ENCODE measurements at regions not wholly inside any gene's neighbourhood (a gene's known extent, or its start where the extent isn't known, plus 50 kb on each side); places are given as distances from the start of the nearest gene placed in this dataset.

DNA sequence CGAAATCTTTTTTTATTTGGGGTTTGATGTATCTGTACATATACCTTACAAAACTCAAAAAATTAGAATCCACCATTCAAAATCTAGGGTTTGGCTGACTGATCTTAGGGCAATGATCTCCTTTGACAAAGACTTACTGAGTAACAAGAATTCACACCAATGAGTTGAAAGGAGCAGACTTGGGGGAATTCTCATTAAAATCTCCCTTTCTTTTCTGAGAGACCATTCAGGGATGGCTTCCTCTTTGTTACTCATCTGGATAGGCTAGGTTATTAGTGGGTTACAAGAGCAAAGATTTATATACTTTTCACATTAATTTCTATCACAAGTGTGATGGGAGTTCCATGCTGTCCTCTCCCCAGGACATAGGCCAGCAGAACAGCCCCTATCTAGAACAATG is 661.0 kb downstream of the KCTD16 start:
- no peak overlapping the region for H3K4me3 Mint-ChIP-seq
- H3K4me1 Mint-ChIP-seq, result no peaks in the 10 kb centered on the region
- POLR2A ChIA-PET, result no interaction called here
- H3K27ac Mint-ChIP-seq, result no peak overlapping the region
- ATAC-seq (no peak), DNase-seq (no peak)
- H3K36me3 Mint-ChIP-seq, result no peaks in the 10 kb centered on the region
- H3K9me3 Mint-ChIP-seq, result peaks cover 0 to 26% (median 7%) of the 10 kb centered on the region in 9 donors
- no peaks in the 10 kb centered on the region for H3K27me3 Mint-ChIP-seq

DNA sequence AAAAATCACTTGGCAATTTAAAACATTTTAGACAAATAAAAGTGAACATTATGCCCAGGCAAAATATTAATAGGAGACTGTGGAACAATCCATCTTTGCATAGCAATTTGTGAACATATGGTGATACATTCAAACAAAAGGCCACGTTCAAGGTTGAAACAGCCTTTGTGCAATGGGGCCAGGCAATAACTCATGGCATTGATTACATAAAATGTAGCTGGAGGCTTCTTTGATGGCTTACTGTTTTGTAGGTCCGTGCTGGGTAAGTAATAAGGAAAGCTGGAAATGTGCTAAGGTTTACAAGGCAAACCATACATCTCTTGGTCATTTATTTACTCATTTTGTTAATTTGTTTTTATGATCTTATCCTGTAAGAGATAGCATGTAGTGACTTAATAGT is 651.8 kb downstream of the KCTD16 start:
- Mint-ChIP-seq H3K36me3 (no peaks in the 10 kb centered on the region), H3K27me3 (no peaks in the 10 kb centered on the region), H3K27ac (no peak overlapping the region), H3K9me3 (peaks cover 0 to 18% (median 6%) of the 10 kb centered on the region in 9 donors), H3K4me1 (no peaks in the 10 kb centered on the region), H3K4me3 (no peak overlapping the region)
- no peak for ATAC-seq
- POLR2A ChIA-PET, result no interaction called here
- DNase-seq, result no peak

DNA sequence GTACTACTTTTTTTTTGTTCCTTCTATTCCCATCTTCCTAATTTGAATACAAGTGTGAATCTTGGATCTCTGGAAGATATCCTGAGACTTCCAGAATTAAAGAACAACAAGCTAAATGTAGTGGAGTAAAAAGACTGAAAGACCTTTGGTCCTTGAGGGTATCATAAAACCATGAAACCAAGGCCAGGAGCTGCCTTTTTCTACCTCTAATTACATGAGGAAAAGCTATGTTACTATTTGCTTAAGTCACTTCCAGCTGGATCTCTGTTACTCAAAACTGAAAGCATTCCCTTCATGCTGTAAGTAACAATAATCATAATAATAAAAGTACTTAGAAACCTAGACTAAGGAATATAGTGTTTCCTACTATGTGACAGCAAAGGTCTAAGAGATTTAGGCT is 649.6 kb downstream of the KCTD16 start:
- no peaks in the 10 kb centered on the region for H3K27me3 Mint-ChIP-seq
- H3K27ac Mint-ChIP-seq, result no peak overlapping the region
- H3K4me1 Mint-ChIP-seq, result no peaks in the 10 kb centered on the region
- POLR2A ChIA-PET, result no interaction called here
- ATAC-seq (no peak), DNase-seq (no peak)
- no peaks in the 10 kb centered on the region for H3K36me3 Mint-ChIP-seq
- H3K9me3 Mint-ChIP-seq, result peaks cover 0 to 26% (median 8%) of the 10 kb centered on the region in 9 donors
- H3K4me3 Mint-ChIP-seq, result no peak overlapping the region

DNA sequence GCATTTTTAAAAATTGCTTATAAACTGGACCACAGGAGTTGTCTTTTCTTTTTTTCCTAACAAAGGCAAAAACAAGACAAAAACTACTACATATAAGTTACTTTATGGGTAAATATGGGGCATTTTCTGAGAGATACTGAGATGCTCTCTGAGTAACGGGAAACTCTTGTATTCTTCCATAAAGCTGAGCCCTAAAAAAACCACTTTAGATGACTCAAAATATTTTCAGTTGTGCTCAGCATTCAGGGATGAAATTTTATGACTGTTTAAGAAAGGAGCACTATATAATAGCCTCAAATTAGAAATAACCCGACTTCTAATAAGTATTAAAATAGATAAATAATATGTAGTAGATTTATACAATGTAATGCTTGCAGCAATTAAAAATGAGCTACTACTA is 644.5 kb downstream of the KCTD16 start:
- no peaks in the 10 kb centered on the region for H3K27me3 Mint-ChIP-seq
- peaks cover 0 to 28% (median 7%) of the 10 kb centered on the region in 9 donors for H3K9me3 Mint-ChIP-seq
- no peaks in the 10 kb centered on the region for H3K4me1 Mint-ChIP-seq

DNA sequence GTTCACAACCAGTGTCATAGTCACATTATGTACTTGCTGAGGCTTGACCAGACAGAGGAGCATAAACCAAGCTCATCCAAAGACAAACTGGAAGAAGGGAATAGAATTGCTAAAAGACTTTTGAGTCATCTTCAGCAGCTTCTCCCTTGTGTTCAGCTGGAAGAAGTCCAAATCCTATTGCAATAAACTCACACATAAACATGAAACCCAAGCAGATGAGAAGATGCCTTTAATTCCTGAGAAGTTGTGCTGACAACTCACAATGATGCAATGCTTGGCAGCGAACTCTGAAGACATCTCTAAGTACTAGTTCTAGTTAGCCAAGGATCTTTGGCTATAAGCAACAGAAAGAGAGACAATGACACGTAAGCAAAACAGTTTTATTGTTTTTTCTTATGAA is 642.1 kb downstream of the KCTD16 start:
- Mint-ChIP-seq H3K36me3 (no peaks in the 10 kb centered on the region), H3K27me3 (no peaks in the 10 kb centered on the region), H3K9me3 (peaks cover 0 to 28% (median 10%) of the 10 kb centered on the region in 9 donors), H3K4me1 (no peaks in the 10 kb centered on the region), H3K4me3 (no peak overlapping the region), H3K27ac (no peak overlapping the region)
- POLR2A ChIA-PET, result no interaction called here
- ATAC-seq, result no peak
- no peak for DNase-seq

More for the DNA sequence above, 644.5 kb downstream of the KCTD16 start:
- POLR2A ChIA-PET, result no interaction called here
- H3K36me3 Mint-ChIP-seq, result no peaks in the 10 kb centered on the region
- no peak for DNase-seq
- no peak for ATAC-seq
- H3K4me3 Mint-ChIP-seq, result no peak overlapping the region
- no peak overlapping the region for H3K27ac Mint-ChIP-seq

DNA sequence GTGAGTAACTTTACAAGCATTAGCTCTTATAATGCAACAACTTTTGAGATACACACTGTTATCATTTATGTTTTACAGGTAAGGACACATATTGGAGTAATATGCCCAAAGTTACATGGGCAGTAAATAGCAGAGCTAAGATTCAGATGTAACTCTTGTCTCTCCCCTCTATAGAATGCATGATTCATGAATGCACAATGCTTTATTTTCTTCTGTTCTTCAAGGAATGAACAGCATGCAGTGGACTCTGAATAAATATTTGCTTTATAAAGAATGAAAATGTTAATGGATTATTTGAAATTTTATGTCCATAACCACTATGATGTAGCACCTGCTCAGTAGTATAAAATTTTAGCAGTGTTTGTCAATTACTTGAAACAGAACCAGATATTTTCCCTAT is 629.5 kb downstream of the KCTD16 start:
- no peaks in the 10 kb centered on the region for H3K27me3 Mint-ChIP-seq
- H3K4me1 Mint-ChIP-seq, result no peaks in the 10 kb centered on the region
- H3K9me3 Mint-ChIP-seq, result peaks cover 0 to 4% (median 0%) of the 10 kb centered on the region in 9 donors
- H3K4me3 Mint-ChIP-seq, result no peak overlapping the region
- POLR2A ChIA-PET, result no interaction called here
- H3K27ac Mint-ChIP-seq, result no peak overlapping the region
- no peaks in the 10 kb centered on the region for H3K36me3 Mint-ChIP-seq
- ATAC-seq, result no peak
- DNase-seq, result no peak

DNA sequence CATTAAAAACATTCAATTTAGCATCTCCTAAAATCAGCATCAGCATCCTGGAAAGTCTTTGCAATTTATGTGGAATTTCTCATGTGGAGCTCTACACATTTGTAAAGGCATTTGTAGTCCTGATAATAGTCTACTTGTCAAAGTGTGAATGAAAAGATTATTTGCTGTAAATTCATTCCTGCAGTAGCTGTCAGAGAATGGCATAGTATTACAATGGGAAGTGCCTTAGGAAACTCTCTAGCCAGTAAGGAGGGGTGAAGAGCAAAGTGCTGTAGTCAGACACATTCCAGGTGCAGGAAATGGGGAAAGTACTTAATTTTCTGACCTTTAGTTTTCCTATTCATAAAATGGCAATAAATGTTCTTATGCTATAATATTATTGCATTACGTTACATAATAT is 627.9 kb downstream of the KCTD16 start:
- H3K36me3 Mint-ChIP-seq, result no peaks in the 10 kb centered on the region
- POLR2A ChIA-PET, result no interaction called here
- no peak overlapping the region for H3K27ac Mint-ChIP-seq
- DNase-seq (no peak), ATAC-seq (no peak)
- no peak overlapping the region for H3K4me3 Mint-ChIP-seq
- peaks cover 0 to 13% (median 6%) of the 10 kb centered on the region in 9 donors for H3K9me3 Mint-ChIP-seq
- no peaks in the 10 kb centered on the region for H3K27me3 Mint-ChIP-seq
- H3K4me1 Mint-ChIP-seq, result no peaks in the 10 kb centered on the region

DNA sequence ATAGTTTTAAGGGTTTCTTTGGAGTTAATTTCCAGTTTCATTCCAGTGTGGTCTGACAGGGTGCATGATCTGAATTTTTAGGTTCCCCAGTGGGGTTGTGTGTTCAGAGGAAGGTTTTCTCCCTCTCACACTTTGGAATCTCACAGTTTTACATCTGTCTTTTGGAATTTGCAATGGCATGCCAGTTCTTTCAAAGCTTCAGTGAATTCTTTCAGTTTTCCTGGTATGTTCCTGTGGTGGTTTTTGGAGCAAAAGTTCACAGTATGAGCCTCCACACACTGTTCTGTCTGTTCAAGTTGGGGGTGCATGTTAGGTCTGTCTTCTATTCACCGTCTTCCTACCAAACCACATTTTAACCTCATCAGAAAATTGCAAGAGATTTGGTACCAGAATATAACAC is 624.2 kb downstream of the KCTD16 start:
- H3K27me3 Mint-ChIP-seq, result no peaks in the 10 kb centered on the region
- no peaks in the 10 kb centered on the region for H3K36me3 Mint-ChIP-seq
- no peaks in the 10 kb centered on the region for H3K4me1 Mint-ChIP-seq
- H3K9me3 Mint-ChIP-seq, result peaks cover 0 to 22% (median 9%) of the 10 kb centered on the region in 9 donors
- H3K27ac Mint-ChIP-seq, result no peak overlapping the region
- ATAC-seq (no peak), DNase-seq (no peak)
- no peak overlapping the region for H3K4me3 Mint-ChIP-seq
- POLR2A ChIA-PET, result no interaction called here

DNA sequence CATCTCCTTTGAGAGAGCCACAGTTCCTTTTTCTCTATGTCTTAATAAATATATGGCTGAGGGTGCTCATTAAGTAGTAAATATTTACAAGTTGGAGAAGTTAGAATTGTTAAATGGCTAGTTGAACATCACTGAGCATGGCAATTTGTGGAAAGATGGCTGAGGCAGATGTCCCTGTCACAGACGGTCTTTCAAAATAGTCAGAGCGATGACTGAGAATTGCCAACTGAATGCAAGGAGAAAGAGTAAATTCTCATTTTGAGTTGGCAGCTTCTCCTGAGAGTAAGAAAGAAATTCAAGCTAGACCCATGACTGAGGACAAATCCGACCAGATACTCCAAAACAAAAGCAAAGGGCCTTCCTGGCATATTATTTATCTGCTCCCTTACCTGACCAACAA is 617.9 kb downstream of the KCTD16 start:
- no peaks in the 10 kb centered on the region for H3K27me3 Mint-ChIP-seq
- H3K4me1 Mint-ChIP-seq, result no peaks in the 10 kb centered on the region
- H3K36me3 Mint-ChIP-seq, result no peaks in the 10 kb centered on the region
- H3K4me3 Mint-ChIP-seq, result no peak overlapping the region
- H3K9me3 Mint-ChIP-seq, result peaks cover 0 to 26% (median 6%) of the 10 kb centered on the region in 9 donors
- ATAC-seq, result no peak
- no peak overlapping the region for H3K27ac Mint-ChIP-seq
- POLR2A ChIA-PET, result no interaction called here
- no peak for DNase-seq

DNA sequence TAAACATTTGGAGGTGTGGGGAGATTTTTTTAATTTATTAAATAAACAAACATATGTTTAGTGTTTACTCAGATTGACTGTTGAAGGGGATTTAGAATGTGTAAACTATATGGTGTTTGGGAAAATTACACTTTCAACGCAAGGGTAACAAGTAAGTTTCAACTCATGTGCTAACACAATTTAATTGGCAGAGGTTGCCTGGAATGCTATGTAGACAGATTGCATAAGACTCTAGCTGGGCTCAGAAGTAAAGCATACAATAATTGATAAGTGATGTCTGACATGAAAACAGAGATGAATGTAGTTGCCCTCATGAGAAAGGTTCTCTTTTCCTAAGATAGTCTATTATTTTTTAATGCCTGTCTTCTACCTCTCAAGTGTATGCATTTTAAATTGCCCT is 617.4 kb downstream of the KCTD16 start:
- ATAC-seq, result no peak
- Mint-ChIP-seq H3K4me1 (no peaks in the 10 kb centered on the region), H3K4me3 (no peak overlapping the region), H3K27me3 (no peaks in the 10 kb centered on the region), H3K36me3 (no peaks in the 10 kb centered on the region), H3K27ac (no peak overlapping the region), H3K9me3 (peaks cover 0 to 23% (median 6%) of the 10 kb centered on the region in 9 donors)
- no peak for DNase-seq
- POLR2A ChIA-PET, result no interaction called here

DNA sequence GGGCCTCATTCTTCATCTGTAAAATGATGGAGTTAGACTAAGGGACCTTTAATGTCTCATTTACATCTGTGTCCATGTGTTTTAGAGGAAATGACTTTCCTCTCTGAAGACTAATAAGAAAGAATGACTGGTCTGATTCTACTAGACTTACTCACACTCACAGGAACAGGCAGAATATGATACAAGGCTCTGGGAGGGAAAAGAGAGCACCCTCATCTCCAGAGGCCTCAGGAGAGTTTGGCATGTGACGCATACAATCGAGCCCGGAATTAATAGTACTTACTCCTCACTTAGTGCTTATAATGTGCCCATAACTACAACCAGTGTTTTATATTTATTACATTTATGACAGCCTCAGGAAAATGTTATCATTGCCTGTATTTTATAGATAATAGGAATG is 608.7 kb downstream of the KCTD16 start:
- no peak for DNase-seq
- Mint-ChIP-seq H3K4me1 (no peaks in the 10 kb centered on the region), H3K27ac (no peak overlapping the region), H3K36me3 (no peaks in the 10 kb centered on the region), H3K4me3 (no peak overlapping the region), H3K27me3 (no peaks in the 10 kb centered on the region), H3K9me3 (peaks cover 3 to 19% (median 8%) of the 10 kb centered on the region in 9 donors)
- ATAC-seq, result no peak
- POLR2A ChIA-PET, result no interaction called here

DNA sequence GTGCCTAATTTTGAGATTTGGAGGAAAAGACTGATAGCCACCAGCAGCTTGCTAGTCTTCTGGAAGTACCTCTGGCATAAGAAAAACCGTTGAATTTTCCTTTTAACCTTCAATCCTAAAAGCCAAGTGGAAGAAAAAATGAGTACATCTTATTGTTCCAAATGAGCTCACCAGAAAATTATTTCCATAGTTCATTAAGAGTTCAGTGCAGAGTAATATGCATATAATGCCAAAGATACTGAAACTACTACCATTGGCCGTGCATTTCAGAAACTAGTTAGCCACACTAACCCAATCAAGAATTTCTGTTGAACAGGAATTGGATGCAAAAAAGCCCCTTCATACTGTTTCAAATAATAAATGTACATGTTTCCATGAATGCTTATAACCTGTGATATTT is 607.9 kb downstream of the KCTD16 start:
- no peaks in the 10 kb centered on the region for H3K4me1 Mint-ChIP-seq
- DNase-seq (no peak), ATAC-seq (no peak)
- H3K27ac Mint-ChIP-seq, result no peak overlapping the region
- H3K4me3 Mint-ChIP-seq, result no peak overlapping the region
- H3K36me3 Mint-ChIP-seq, result no peaks in the 10 kb centered on the region
- no peaks in the 10 kb centered on the region for H3K27me3 Mint-ChIP-seq
- peaks cover 0 to 14% (median 6%) of the 10 kb centered on the region in 9 donors for H3K9me3 Mint-ChIP-seq
- POLR2A ChIA-PET, result no interaction called here

DNA sequence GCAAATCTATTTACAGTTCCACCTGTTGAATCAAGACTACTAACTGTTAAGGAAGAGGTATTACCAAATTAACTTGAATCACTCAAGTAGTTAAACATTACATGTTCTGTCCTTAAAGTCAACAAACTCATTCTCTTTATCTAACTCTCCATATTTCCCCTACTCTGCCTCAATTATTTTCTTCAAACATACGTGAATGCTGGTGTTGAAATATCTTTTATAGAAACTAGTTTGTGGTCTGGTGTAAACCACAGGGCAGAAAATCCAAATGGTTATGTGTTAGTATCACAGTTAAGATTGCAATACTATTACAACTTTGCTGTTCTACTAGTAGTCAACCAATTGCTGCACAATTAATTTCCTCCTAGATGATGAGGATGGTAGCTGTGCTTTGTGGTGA is 603.5 kb downstream of the KCTD16 start:
- no peak for ATAC-seq
- Mint-ChIP-seq H3K36me3 (no peaks in the 10 kb centered on the region), H3K27ac (no peak overlapping the region), H3K4me1 (no peaks in the 10 kb centered on the region), H3K9me3 (peaks cover 0 to 14% (median 4%) of the 10 kb centered on the region in 9 donors), H3K4me3 (no peak overlapping the region), H3K27me3 (no peaks in the 10 kb centered on the region)
- DNase-seq, result no peak
- POLR2A ChIA-PET, result no interaction called here

DNA sequence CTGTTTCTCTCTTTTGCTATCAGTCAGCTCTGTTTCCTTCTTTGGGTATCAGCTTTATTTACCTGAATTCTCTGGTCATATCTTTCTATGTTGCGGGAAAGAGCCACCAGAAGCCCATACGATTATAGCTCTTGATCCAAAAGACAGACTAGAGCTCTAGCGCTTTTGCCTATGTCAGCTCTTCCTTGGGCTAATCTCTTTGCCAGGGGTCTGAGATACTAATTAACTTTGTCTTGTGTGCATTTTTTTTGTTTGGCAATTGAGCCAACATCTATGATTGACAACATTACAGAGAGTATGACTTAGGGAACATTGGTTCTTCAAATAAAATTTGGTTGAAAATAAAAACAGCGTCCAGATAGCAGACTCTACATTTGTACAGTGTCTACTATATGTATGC is 603.0 kb downstream of the KCTD16 start:
- H3K4me3 Mint-ChIP-seq, result no peak overlapping the region
- no peaks in the 10 kb centered on the region for H3K4me1 Mint-ChIP-seq
- no peaks in the 10 kb centered on the region for H3K27me3 Mint-ChIP-seq
- H3K27ac Mint-ChIP-seq, result no peak overlapping the region
- peaks cover 0 to 14% (median 4%) of the 10 kb centered on the region in 9 donors for H3K9me3 Mint-ChIP-seq
- POLR2A ChIA-PET, result no interaction called here
- ATAC-seq, result no peak
- no peaks in the 10 kb centered on the region for H3K36me3 Mint-ChIP-seq
- no peak for DNase-seq

DNA sequence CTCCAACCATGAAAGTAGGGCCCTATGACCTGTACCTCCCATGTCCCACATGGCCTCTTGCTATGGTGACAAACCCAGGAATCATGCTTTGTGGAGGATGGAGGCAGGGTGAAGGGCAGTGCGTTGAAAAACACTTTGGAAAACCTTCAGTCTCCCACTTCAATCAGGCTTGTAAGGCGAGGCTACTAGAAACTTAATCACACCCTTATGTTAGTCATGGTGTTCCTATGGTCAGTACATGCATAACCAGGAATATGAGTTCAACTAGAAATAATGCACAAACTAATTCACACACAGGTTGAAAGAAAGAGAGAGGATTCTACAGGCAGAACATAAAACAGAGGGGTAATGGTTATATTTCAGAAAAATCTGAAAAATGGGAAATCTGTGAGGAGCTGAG is 601.1 kb downstream of the KCTD16 start:
- ATAC-seq, result no peak
- Mint-ChIP-seq H3K27ac (no peak overlapping the region), H3K4me1 (no peaks in the 10 kb centered on the region), H3K36me3 (no peaks in the 10 kb centered on the region), H3K9me3 (peaks cover 0 to 14% (median 4%) of the 10 kb centered on the region in 9 donors), H3K27me3 (no peaks in the 10 kb centered on the region), H3K4me3 (no peak overlapping the region)
- POLR2A ChIA-PET, result no interaction called here
- DNase-seq, result no peak
